Lower leg skin (tissue), 3 donors: ENCODE measurements at regions not wholly inside any gene's neighbourhood (a gene's known extent, or its start where the extent isn't known, plus 50 kb on each side); places are given as distances from the start of the nearest gene placed in this dataset.

Experiments
- POLR2A ChIP-seq, 2 donors: fragments of 450-650 bp; IDR thresholded peaks; one replicate each; pipeline ENCODE4 v1.6.1; 2016 to 2017; ENCODE audit warnings: antibody characterized with exemption in 2 of 2, mild to moderate bottlenecking in 1 of 2, moderate library complexity in 1 of 2
- TF ChIP-seq, protein P1 (sequence below), 3 donors: fragments of 450-650 bp; IDR thresholded peaks; one replicate each; pipeline ENCODE4 v1.5.1; 2016; ENCODE audit warnings: antibody characterized with exemption in 3 of 3, mild to moderate bottlenecking in 3 of 3, moderate library complexity in 2 of 3

DNA sequence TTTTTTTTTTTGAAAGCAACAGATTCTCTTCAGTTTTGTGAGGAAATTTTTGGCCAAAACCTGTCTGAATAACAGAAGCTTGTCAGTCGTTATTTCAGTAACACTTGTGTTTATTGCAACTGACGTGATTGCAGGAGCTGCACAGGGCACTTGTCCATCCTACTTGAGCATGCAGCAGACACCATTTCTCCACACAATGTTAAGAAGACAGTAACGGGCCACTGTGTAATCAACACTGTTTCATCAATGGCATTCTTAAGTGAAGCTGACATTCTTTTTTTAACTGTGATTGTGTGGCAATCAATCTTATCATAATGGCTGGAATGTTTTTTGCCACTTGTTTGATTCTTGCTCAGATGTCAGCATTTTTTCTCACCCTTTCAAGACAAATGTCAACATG is 50.1 kb upstream of the PIEZO2 start:
- no peak for TF ChIP-seq POLR2A (IDR thresholded peaks at IDR 0.05)
- TF ChIP-seq, protein P1, sequence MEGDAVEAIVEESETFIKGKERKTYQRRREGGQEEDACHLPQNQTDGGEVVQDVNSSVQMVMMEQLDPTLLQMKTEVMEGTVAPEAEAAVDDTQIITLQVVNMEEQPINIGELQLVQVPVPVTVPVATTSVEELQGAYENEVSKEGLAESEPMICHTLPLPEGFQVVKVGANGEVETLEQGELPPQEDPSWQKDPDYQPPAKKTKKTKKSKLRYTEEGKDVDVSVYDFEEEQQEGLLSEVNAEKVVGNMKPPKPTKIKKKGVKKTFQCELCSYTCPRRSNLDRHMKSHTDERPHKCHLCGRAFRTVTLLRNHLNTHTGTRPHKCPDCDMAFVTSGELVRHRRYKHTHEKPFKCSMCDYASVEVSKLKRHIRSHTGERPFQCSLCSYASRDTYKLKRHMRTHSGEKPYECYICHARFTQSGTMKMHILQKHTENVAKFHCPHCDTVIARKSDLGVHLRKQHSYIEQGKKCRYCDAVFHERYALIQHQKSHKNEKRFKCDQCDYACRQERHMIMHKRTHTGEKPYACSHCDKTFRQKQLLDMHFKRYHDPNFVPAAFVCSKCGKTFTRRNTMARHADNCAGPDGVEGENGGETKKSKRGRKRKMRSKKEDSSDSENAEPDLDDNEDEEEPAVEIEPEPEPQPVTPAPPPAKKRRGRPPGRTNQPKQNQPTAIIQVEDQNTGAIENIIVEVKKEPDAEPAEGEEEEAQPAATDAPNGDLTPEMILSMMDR (IDR thresholded peaks at IDR 0.05): no peak
